ENCODE measurements at regions not wholly inside any gene's neighbourhood (a gene's known extent, or its start where the extent isn't known, plus 50 kb on each side); places are given as distances from the start of the nearest gene placed in this dataset.

DNA sequence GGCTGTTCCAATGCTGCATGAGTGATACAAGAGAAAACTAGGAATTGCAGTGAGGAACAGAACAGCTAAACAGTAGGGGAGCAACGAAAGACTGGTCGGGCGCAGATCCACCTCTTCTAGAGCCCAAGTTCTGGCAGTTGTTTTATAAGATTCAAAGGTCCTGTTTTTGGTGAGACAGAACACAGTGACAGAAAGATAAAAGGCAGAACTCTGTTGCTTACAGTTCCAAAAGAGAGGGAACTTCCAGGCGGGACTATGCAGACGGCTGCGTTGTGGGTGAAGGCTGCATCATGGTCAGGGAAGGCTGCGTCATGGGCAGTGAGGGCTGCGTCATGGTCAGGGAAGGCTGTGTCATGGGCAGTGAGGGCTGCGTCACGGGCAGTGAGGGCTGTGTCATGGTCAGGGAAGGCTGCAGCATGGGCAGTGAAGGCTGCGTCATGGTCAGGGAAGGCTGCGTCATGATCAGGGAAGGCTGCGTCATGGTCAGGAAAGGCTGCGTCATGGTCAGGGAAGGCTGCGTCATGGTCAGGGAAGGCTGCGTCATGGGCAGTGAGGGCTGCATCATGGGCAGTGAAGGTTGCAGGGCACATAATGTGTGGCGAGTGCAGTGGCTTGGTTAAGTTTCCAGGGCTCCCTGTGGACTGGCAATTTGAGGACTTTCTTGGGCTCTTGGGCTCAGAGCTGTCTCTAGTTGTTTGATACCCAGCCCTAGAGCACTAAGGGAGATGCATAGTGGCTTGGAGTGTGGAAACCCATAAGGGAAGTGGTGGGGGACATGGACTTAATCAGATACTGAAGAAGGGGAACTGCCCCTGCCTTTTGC, 619.9 kb downstream of the AACS start:
- TF ChIP-seq POLR2A (IDR thresholded peaks at IDR 0.05): no peak
- TF ChIP-seq, protein P1, sequence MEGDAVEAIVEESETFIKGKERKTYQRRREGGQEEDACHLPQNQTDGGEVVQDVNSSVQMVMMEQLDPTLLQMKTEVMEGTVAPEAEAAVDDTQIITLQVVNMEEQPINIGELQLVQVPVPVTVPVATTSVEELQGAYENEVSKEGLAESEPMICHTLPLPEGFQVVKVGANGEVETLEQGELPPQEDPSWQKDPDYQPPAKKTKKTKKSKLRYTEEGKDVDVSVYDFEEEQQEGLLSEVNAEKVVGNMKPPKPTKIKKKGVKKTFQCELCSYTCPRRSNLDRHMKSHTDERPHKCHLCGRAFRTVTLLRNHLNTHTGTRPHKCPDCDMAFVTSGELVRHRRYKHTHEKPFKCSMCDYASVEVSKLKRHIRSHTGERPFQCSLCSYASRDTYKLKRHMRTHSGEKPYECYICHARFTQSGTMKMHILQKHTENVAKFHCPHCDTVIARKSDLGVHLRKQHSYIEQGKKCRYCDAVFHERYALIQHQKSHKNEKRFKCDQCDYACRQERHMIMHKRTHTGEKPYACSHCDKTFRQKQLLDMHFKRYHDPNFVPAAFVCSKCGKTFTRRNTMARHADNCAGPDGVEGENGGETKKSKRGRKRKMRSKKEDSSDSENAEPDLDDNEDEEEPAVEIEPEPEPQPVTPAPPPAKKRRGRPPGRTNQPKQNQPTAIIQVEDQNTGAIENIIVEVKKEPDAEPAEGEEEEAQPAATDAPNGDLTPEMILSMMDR (IDR thresholded peaks at IDR 0.05): no peak
